Activated CD4-positive, alpha-beta T cell treated with anti-CD3 and anti-CD28 coated beads for 24 hours (primary cell): ENCODE measurements at regions not wholly inside any gene's neighbourhood (a gene's known extent, or its start where the extent isn't known, plus 50 kb on each side); places are given as distances from the start of the nearest gene placed in this dataset.

Experiments used
- DNase-seq, 2 donors: peaks; one replicate each; pipeline ENCODE4 v3.0.0-alpha.2; 2020; ENCODE audit warnings: low read depth in 2 of 2

GRCh38 chr9:117487555-117488175 lies 72.8 kb upstream of the ASTN2 start:
- DNase-seq = peak; percentile 0 to 22

GRCh38 chr9:117486426-117486825 lies 71.6 kb upstream of the ASTN2 start:
- no peak for DNase-seq

GRCh38 chr9:117485176-117485575 lies 70.3 kb upstream of the ASTN2 start:
- no peak for DNase-seq

- no peak for DNase-seq
Observed at GRCh38 chr9:117480729-117481128, 65.9 kb upstream of the ASTN2 start.

- DNase-seq = no peak
Observed at GRCh38 chr9:117480253-117480652, 65.4 kb upstream of the ASTN2 start.

- DNase-seq = no peak
Observed at GRCh38 chr9:117473293-117473692, 58.4 kb upstream of the ASTN2 start.

- DNase-seq = no peak
Observed at GRCh38 chr9:117470902-117471301, 56.0 kb upstream of the ASTN2 start.

GRCh38 chr9:117470455-117470854 lies 55.6 kb upstream of the ASTN2 start:
- DNase-seq = no peak

- DNase-seq = no peak
Observed at GRCh38 chr9:117466111-117466510, 51.3 kb upstream of the ASTN2 start.

GRCh38 chr9:117465706-117466105 lies 50.8 kb upstream of the ASTN2 start:
- no peak for DNase-seq

- no peak for DNase-seq
Observed at GRCh38 chr9:117464941-117465616, 50.2 kb upstream of the ASTN2 start.
